ENCODE measurements at regions not wholly inside any gene's neighbourhood (a gene's known extent, or its start where the extent isn't known, plus 50 kb on each side); places are given as distances from the start of the nearest gene placed in this dataset.
"Not testable (repeated sequence)": the region's sequence is repeated elsewhere in the genome, so short reads cannot be mapped to it uniquely, and the experiment has no call there.

DNA sequence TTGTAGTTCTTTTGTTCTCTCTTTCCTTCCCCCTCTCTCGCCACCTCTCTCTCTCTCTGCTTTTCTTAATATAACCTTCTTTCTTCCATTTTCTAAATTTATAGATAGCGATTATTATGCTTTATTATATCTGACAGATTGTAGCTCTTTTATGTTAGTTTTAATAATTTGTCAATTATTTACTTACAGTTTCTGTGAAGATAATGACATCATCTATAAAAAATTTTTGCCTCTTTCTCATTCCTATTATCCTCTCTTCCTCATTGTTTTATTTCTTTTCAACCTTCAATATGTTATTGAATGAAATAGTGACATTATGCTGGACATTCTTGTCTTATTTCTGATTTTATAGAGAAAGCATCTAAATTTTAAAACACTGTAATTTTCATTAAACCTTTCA is 469.6 kb upstream of the NRG3 start:
- Histone ChIP-seq H3K4me1 (no peaks in the 10 kb centered on the region), H3K4me3 (no peak overlapping the region), H3K27me3 (no peaks in the 10 kb centered on the region), H3K9me3 (no peaks in the 10 kb centered on the region), H3K27ac (no peak overlapping the region), H3K36me3 (no peaks in the 10 kb centered on the region)
- no peak for TF ChIP-seq POLR2A (IDR thresholded peaks at IDR 0.05)
- TF ChIP-seq, protein P1, sequence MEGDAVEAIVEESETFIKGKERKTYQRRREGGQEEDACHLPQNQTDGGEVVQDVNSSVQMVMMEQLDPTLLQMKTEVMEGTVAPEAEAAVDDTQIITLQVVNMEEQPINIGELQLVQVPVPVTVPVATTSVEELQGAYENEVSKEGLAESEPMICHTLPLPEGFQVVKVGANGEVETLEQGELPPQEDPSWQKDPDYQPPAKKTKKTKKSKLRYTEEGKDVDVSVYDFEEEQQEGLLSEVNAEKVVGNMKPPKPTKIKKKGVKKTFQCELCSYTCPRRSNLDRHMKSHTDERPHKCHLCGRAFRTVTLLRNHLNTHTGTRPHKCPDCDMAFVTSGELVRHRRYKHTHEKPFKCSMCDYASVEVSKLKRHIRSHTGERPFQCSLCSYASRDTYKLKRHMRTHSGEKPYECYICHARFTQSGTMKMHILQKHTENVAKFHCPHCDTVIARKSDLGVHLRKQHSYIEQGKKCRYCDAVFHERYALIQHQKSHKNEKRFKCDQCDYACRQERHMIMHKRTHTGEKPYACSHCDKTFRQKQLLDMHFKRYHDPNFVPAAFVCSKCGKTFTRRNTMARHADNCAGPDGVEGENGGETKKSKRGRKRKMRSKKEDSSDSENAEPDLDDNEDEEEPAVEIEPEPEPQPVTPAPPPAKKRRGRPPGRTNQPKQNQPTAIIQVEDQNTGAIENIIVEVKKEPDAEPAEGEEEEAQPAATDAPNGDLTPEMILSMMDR (IDR thresholded peaks at IDR 0.05 in 4 of 5, conservative IDR thresholded peaks at IDR 0.05 in 1 of 5), result no peak
- ATAC-seq (no peak), DNase-seq (no peak)
- intact Hi-C loops (cut with DNase I; ENCODE audit: low total_unique reads) (no loop called here), in situ Hi-C loops (cut with MboI; ENCODE audit: low sequenced_read_pairs in 4 of 4) (no loop called here)

DNA sequence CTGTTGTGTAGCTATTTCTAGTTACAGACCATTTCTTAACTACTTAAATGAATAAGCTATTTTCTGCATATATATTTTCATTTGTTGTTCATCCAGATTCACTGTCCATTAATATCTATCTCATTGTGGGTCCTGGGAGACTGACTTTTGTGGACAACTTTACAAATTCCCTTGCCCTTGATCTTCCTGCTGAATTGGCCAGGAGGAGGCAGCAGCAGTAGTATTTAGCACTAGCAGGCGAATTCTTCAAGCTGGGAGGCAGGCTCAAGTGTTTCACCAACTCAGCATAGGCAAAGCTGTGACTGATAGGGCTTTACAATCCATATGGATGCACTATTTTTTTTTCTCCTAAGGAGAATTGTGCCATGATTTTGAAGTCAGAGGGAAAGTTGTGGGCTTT is 461.0 kb upstream of the NRG3 start:
- Histone ChIP-seq H3K27ac (no peak overlapping the region), H3K27me3 (no peaks in the 10 kb centered on the region), H3K4me3 (no peak overlapping the region), H3K4me1 (no peaks in the 10 kb centered on the region), H3K36me3 (no peaks in the 10 kb centered on the region), H3K9me3 (no peaks in the 10 kb centered on the region)
- in situ Hi-C loops (cut with MboI; ENCODE audit: low sequenced_read_pairs in 4 of 4) (no loop called here), intact Hi-C loops (cut with DNase I; ENCODE audit: low total_unique reads) (no loop called here)
- ATAC-seq, result no peak
- no peak for DNase-seq
- TF ChIP-seq, protein P1 (IDR thresholded peaks at IDR 0.05 in 4 of 5, conservative IDR thresholded peaks at IDR 0.05 in 1 of 5), result no peak
- TF ChIP-seq POLR2A (IDR thresholded peaks at IDR 0.05), result no peak

DNA sequence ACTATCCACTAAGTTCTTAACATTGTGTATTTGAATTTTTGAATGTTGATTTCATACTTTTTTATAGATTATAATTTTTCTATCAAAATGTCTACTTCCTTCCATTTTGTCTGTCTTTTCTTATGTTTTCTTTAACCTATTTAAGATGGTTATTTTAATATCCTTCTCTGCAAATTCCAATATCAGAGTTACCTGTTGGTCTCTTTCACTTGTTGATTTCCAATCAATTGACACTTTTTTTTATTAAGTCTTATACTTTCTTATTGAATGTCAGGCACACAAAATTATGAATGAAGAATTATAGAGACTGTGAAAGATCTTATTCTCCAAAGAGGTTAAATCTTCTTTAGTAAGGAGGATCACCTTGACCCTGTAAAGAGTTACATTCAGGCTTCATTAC is 448.3 kb upstream of the NRG3 start:
- intact Hi-C loops (cut with DNase I; ENCODE audit: low total_unique reads) (no loop called here), in situ Hi-C loops (cut with MboI; ENCODE audit: low sequenced_read_pairs in 4 of 4) (no loop called here)
- Histone ChIP-seq H3K27ac (no peak overlapping the region), H3K27me3 (no peaks in the 10 kb centered on the region), H3K9me3 (no peaks in the 10 kb centered on the region), H3K36me3 (no peaks in the 10 kb centered on the region), H3K4me1 (no peaks in the 10 kb centered on the region), H3K4me3 (no peak overlapping the region)
- DNase-seq (no peak), ATAC-seq (no peak)
- TF ChIP-seq, protein P1 (IDR thresholded peaks at IDR 0.05 in 4 of 5, conservative IDR thresholded peaks at IDR 0.05 in 1 of 5), result no peak
- TF ChIP-seq POLR2A (IDR thresholded peaks at IDR 0.05), result no peak

DNA sequence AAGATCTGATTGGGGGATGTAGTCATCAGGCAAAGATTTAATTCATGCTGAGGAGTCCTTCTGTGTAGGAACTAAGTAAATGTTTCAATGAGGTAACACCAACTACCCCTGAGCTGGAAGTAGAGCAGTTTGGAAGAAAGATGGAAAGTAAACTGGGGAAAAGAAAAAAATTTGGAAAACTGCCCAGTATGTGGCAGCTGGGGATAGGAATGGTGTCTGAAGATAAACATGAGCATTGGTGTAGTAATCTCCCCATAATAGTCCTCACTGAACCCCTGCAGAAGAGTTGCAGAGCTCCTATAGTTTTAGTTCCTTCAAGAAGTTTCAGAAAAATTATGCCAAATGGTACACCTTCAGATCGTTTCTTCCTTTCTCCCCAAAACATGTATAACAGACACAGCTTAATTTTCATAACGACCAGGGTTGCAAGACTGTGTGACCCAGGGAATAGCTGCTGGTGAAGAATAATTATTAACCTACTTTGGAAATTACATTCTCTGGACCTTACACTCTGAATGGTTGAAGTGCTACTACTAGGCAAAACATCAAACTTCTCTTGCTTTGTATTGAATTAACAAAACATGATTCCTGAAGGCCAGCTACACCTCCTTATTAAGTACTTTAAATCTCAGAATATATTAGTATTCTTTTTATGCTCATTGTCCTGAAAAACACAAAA is 446.4 kb upstream of the NRG3 start:
- Histone ChIP-seq H3K36me3 (no peaks in the 10 kb centered on the region), H3K27me3 (no peaks in the 10 kb centered on the region), H3K4me1 (no peaks in the 10 kb centered on the region), H3K9me3 (no peaks in the 10 kb centered on the region), H3K4me3 (no peak overlapping the region), H3K27ac (no peak overlapping the region)
- DNase-seq (no peak), ATAC-seq (no peak)
- intact Hi-C loops (cut with DNase I; ENCODE audit: low total_unique reads), result no loop called here
- in situ Hi-C loops (cut with MboI; ENCODE audit: low sequenced_read_pairs in 4 of 4), result no loop called here
- TF ChIP-seq POLR2A (IDR thresholded peaks at IDR 0.05), result no peak
- TF ChIP-seq, protein P1 (IDR thresholded peaks at IDR 0.05 in 4 of 5, conservative IDR thresholded peaks at IDR 0.05 in 1 of 5), result no peak

DNA sequence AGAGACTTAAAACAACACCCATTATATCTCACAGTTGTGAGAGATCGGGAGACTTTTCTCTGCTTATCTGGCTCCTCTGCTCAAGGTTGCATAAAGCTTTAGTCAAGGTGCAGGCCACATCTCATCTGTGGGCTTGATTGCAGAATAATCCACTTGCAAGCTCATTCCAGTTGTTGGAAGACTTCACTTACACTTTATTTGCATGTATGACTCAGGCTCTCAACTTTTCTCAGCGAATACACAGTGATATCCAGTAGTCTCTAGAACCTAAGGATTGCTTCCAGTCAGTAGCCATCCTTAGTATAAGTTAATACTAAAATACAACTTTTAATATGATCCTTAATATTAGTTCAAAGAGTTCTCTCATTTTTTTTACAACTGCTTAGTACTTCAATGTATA is 435.5 kb upstream of the NRG3 start:
- no peak for TF ChIP-seq POLR2A (IDR thresholded peaks at IDR 0.05)
- TF ChIP-seq, protein P1 (IDR thresholded peaks at IDR 0.05 in 4 of 5, conservative IDR thresholded peaks at IDR 0.05 in 1 of 5), result no peak
- DNase-seq (no peak), ATAC-seq (no peak)
- Histone ChIP-seq H3K27ac (no peak overlapping the region), H3K27me3 (no peaks in the 10 kb centered on the region), H3K36me3 (no peaks in the 10 kb centered on the region), H3K4me3 (no peak overlapping the region), H3K4me1 (no peaks in the 10 kb centered on the region), H3K9me3 (no peaks in the 10 kb centered on the region)
- intact Hi-C loops (cut with DNase I; ENCODE audit: low total_unique reads) (no loop called here), in situ Hi-C loops (cut with MboI; ENCODE audit: low sequenced_read_pairs in 4 of 4) (no loop called here)

DNA sequence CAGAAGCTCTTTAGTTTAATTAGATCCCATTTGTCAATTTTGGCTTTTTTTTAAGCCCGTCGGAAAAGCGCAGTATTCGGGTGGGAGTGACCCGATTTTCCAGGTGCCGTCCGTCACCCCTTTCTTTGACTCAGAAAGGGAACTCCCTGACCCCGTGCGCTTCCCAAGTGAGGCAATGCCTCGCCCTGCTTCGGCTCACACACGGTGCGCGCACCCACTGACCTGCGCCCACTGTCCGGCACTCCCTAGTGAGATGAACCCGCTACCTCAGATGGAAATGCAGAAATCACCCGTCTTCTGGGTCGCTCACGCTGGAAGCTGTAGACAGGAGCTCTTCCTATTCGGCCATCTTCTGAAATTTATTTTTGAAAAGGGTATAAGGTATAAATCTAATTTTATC is 433.4 kb upstream of the NRG3 start:
- H3K36me3 ChIP-seq; ATAC-seq; in situ Hi-C loops (cut with MboI; ENCODE audit: low sequenced_read_pairs in 4 of 4); H3K9me3 ChIP-seq; H3K27me3 ChIP-seq; H3K4me1 ChIP-seq; H3K4me3 ChIP-seq; H3K27ac ChIP-seq; DNase-seq; intact Hi-C loops (cut with DNase I; ENCODE audit: low total_unique reads): not testable (repeated sequence)
